Naive B cell (primary cell): ENCODE measurements at regions not wholly inside any gene's neighbourhood (a gene's known extent, or its start where the extent isn't known, plus 50 kb on each side); places are given as distances from the start of the nearest gene placed in this dataset.

Experiments
- ATAC-seq, 2 donors: fragments of 150-1000 bp; cut with Tn5 transposase; 2 replicates each; pipeline ENCODE4 v1.10.0; 2021; ENCODE audit warnings: low read depth in 2 of 2, mild to moderate bottlenecking in 2 of 2, moderate library complexity in 2 of 2
- DNase-seq: peaks from one replicate; pipeline ENCODE4 v3.0.0; 2022
- H3K27ac Mint-ChIP-seq, 6 donors: one replicate each; pipeline ENCODE4 v1.8.0; 2020 to 2022; ENCODE audit warnings: mild to moderate bottlenecking in 6 of 6, mixed read lengths in 6 of 6, moderate library complexity in 5 of 6, inconsistent platforms in 2 of 6
- H3K27me3 Mint-ChIP-seq, 3 donors: one replicate each; pipeline ENCODE4 v1.8.0; 2021 to 2022; ENCODE audit warnings: mixed read lengths in 3 of 3, mild to moderate bottlenecking in 1 of 3
- H3K36me3 Mint-ChIP-seq, 2 donors: one replicate each; pipeline ENCODE4 v1.8.0; 2020 to 2022; ENCODE audit warnings: mixed read lengths in 2 of 2, inconsistent platforms in 1 of 2, mild to moderate bottlenecking in 1 of 2
- H3K4me1 Mint-ChIP-seq, 3 donors: one replicate each; pipeline ENCODE4 v1.8.0; 2020 to 2022; ENCODE audit warnings: mixed read lengths in 3 of 3, inconsistent platforms in 1 of 3, mild to moderate bottlenecking in 1 of 3, moderate library complexity in 1 of 3
- H3K4me3 Mint-ChIP-seq, 8 donors: one replicate each; pipeline ENCODE4 v1.8.0; 2020 to 2022; ENCODE audit warnings: mild to moderate bottlenecking in 8 of 8, mixed read lengths in 8 of 8, moderate library complexity in 8 of 8, inconsistent platforms in 2 of 8
- H3K9me3 Mint-ChIP-seq, 7 donors: one replicate each; pipeline ENCODE4 v1.8.0; 2020 to 2022; ENCODE audit warnings: mixed read lengths in 7 of 7, mild to moderate bottlenecking in 5 of 7, inconsistent platforms in 2 of 7, moderate library complexity in 1 of 7

- ATAC-seq (no peak), DNase-seq (no peak)
- H3K27ac Mint-ChIP-seq = no peak overlapping the region
- no peaks in the 10 kb centered on the region for H3K27me3 Mint-ChIP-seq
- H3K4me1 Mint-ChIP-seq = no peaks in the 10 kb centered on the region
- H3K4me3 Mint-ChIP-seq = no peak overlapping the region
- no peaks in the 10 kb centered on the region for H3K36me3 Mint-ChIP-seq
- H3K9me3 Mint-ChIP-seq = peaks cover 0 to 6% (median 0%) of the 10 kb centered on the region in 7 donors
Measured at GRCh38 chr11:79897896-79898295, 457.1 kb upstream of the TENM4 start.

GRCh38 chr11:79896258-79896657 lies 455.4 kb upstream of the TENM4 start:
- ATAC-seq (no peak), DNase-seq (no peak)
- Mint-ChIP-seq H3K4me3 (no peak overlapping the region), H3K4me1 (no peaks in the 10 kb centered on the region), H3K27me3 (no peaks in the 10 kb centered on the region), H3K36me3 (no peaks in the 10 kb centered on the region), H3K27ac (no peak overlapping the region), H3K9me3 (peaks cover 0 to 6% (median 0%) of the 10 kb centered on the region in 7 donors)

DNA sequence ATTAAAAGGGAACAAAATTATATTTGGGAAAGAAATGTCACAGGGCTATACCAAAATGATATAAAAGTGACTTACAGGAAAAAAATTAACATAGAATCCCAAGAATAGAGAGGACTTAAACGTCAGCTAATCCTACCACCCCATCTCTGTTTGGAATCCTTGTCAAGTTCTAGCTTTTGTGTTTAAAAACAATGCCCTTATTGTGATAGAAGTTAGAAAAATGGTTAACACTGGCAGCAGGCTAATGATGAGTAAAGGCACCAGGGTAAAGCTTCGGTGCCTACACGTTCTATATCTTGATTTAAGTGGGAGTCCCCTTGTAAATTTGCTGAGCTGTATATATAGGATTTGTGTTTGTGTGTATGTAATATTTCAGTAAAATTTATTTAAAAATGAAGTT lies 453.3 kb upstream of the TENM4 start:
- Mint-ChIP-seq H3K4me1 (no peaks in the 10 kb centered on the region), H3K4me3 (no peak overlapping the region), H3K27me3 (no peaks in the 10 kb centered on the region), H3K36me3 (no peaks in the 10 kb centered on the region), H3K9me3 (peaks cover 0 to 5% (median 0%) of the 10 kb centered on the region in 7 donors), H3K27ac (no peak overlapping the region)
- no peak for DNase-seq
- ATAC-seq = no peak

DNA sequence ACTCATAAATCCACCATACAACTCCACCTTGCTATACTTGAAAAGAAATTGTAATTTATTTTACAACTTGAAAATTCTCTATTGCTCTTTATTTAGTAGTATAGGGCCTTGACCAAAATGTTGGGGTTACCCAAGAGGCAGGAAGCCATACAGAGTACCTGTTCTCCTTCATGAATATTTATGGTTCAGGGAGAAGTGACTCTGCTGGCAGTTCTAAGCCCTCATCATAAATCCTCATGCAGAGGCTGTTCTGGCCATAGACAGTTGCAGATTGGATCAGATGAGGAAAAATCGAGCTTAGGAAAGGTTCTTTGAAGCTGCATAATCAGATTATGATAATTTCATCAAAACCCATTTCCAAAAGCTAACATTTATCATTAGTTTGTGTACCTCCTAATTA lies 449.4 kb upstream of the TENM4 start:
- DNase-seq = no peak
- H3K4me3 Mint-ChIP-seq = no peak overlapping the region
- H3K27me3 Mint-ChIP-seq = no peaks in the 10 kb centered on the region
- no peaks in the 10 kb centered on the region for H3K36me3 Mint-ChIP-seq
- H3K4me1 Mint-ChIP-seq = no peaks in the 10 kb centered on the region
- H3K27ac Mint-ChIP-seq = no peak overlapping the region
- peaks cover 0 to 3% (median 0%) of the 10 kb centered on the region in 7 donors for H3K9me3 Mint-ChIP-seq
- no peak for ATAC-seq

DNA sequence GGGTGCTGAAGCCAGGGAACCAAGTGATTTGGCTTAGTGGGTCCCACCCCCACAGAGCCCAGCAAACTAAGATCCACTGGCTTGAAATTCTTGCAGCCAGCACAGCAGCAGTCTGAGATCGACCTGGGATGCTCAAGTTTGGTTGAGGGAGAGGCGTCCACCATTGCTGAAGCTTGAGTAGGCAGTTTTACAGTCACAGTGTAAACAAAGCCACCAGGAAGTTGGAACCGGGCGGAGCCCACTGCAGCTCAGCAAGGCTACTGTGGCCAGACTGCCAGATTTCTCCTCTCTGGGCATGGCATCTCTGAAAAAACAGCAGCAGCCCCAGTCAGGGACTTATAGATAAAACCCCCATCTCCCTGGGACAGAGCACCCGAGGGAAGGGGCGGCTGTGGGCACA lies 424.1 kb upstream of the TENM4 start:
- Mint-ChIP-seq H3K9me3 (peaks cover 6 to 26% (median 12%) of the 10 kb centered on the region in 7 donors), H3K36me3 (no peaks in the 10 kb centered on the region), H3K4me1 (no peaks in the 10 kb centered on the region), H3K27me3 (peaks cover 0 to 4% (median 0%) of the 10 kb centered on the region in 3 donors), H3K27ac (no peak overlapping the region), H3K4me3 (no peak overlapping the region)
- DNase-seq = no peak
- no peak for ATAC-seq

DNA sequence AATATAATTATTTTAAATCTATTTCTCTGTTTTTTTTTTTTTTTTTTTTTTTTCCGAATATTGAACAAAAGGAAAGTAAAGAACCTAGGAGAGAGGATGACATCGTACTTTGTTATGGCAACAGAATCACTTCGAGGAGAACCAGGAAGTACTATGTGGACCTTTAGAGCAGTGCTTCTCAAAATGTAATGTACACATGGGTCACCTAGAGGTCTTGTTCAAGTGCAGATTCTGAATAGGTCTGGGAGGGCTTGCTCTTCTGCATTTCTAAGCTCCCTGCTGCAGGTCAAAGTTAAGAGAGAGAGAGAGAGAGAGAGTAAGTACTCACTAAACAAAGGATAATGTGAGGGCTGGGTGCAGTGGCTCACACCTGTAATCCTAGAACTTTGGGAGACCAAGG lies 419.5 kb upstream of the TENM4 start:
- Mint-ChIP-seq H3K9me3 (peaks cover 0 to 14% (median 5%) of the 10 kb centered on the region in 7 donors), H3K4me3 (no peak overlapping the region), H3K27ac (peak overlapping the region in 1 of 6 donors; percentile 21), H3K27me3 (peaks cover 0 to 4% (median 0%) of the 10 kb centered on the region in 3 donors), H3K4me1 (no peaks in the 10 kb centered on the region), H3K36me3 (no peaks in the 10 kb centered on the region)
- ATAC-seq (no peak), DNase-seq (no peak)

GRCh38 chr11:79857377-79858214 lies 416.8 kb upstream of the TENM4 start:
- Mint-ChIP-seq H3K4me3 (peak overlapping the region in 1 of 8 donors; percentile 67), H3K9me3 (peaks cover 0 to 14% (median 4%) of the 10 kb centered on the region in 7 donors), H3K27ac (peak overlapping the region in 1 of 6 donors; percentile 56), H3K27me3 (peaks cover 0 to 4% (median 0%) of the 10 kb centered on the region in 3 donors), H3K4me1 (no peaks in the 10 kb centered on the region), H3K36me3 (no peaks in the 10 kb centered on the region)
- no peak for DNase-seq
- ATAC-seq = no peak

DNA sequence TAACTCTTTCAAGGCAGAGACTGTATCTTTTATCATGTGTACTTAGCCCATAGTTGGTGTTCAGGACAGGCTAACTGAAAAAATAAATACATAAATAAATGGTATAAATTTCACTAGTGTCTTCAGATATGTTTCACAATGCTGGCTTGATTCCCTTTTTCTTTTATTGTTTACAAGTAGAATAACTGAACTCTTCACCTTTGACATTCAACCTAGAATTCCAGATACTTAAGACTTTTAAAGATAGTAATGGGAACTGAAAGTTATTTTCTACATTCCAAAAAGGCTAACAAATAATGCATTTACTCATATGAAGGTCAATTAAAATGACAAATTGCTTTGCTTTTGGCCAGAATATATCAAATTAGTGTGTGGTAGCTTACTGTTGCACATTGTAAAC lies 411.3 kb upstream of the TENM4 start:
- Mint-ChIP-seq H3K4me3 (no peak overlapping the region), H3K36me3 (no peaks in the 10 kb centered on the region), H3K4me1 (no peaks in the 10 kb centered on the region), H3K9me3 (peaks cover 0 to 4% (median 2%) of the 10 kb centered on the region in 7 donors), H3K27me3 (no peaks in the 10 kb centered on the region), H3K27ac (no peak overlapping the region)
- DNase-seq (no peak), ATAC-seq (no peak)

DNA sequence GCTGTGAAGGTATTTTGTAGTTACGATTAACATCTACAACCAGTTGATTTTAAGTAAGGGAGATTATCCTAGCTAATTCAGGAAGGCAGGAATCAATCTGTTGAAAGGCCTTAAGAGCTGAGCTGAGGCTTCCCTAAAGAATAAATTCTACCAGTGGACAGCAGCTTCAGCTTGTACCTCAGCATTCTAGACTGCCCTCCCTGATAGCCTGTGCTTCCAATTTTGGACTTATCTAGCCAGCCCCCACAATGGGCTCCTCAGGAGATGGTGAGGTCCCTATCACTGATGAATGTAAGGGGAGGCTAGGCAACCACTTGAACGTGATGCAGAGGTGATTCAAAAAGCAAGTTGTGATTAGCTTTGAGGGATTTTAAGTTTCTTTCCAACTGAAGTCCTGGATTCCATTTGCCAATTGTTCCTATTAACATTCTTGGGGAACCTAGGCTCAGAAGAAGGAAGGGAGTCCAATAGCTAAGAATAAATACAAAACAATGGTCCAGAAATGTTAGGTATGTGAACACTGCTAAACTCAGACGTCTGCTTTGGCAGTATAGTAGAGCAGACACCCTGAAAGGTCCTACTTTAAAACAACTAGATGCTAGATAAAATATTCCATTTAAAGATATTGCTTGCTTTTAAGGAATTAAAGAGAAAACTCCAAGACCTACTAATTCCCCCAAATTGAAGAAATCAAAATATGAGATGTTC lies 404.3 kb upstream of the TENM4 start:
- no peak overlapping the region for H3K4me3 Mint-ChIP-seq
- H3K36me3 Mint-ChIP-seq = no peaks in the 10 kb centered on the region
- DNase-seq (no peak), ATAC-seq (no peak)
- H3K27me3 Mint-ChIP-seq = no peaks in the 10 kb centered on the region
- H3K9me3 Mint-ChIP-seq = peaks cover 0 to 4% (median 0%) of the 10 kb centered on the region in 7 donors
- H3K27ac Mint-ChIP-seq = no peak overlapping the region
- H3K4me1 Mint-ChIP-seq = no peaks in the 10 kb centered on the region

DNA sequence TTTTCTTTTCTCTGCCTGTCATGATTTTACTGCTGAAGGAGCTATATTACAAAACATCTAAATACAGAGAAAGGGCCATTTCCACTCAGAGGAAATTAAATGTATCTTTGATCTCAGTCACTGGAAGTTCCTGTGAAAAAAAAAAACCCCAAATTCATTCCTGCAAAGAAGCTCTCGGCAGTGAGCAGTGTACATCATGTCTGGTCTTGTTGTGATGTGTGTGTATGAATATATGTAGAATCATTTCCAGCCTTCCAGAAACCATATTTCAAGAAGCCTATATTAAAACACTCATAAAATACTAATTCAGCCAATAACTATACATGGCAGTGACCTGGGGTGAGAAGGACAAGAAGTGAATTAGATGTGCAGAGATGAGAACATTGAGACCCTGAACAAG lies 393.2 kb upstream of the TENM4 start:
- Mint-ChIP-seq H3K9me3 (peaks cover 0 to 2% (median 0%) of the 10 kb centered on the region in 7 donors), H3K4me3 (no peak overlapping the region), H3K27me3 (no peaks in the 10 kb centered on the region), H3K36me3 (no peaks in the 10 kb centered on the region), H3K27ac (no peak overlapping the region), H3K4me1 (no peaks in the 10 kb centered on the region)
- no peak for DNase-seq
- no peak for ATAC-seq

DNA sequence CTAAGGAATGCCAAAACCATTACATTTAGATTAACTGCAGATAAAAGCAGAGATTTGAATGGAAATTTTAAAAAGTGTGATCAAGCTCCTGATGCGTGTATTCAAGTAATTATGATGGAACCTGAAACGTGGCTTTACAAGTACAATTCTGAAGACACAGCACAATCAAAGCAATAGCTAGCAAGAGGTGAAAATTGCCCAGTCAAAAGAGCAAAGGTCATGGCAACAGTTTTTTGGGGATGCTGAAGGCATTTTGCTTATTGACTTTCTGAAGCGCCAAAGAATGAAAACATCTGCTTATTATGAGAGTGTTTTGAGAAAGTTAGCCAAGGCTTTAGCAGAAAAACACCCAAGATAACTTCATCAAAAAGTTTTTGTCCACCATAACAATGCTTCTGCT lies 389.6 kb upstream of the TENM4 start:
- H3K9me3 Mint-ChIP-seq = peaks cover 0 to 8% (median 0%) of the 10 kb centered on the region in 7 donors

GRCh38 chr11:79829891-79830290 lies 389.1 kb upstream of the TENM4 start:
- no peaks in the 10 kb centered on the region for H3K27me3 Mint-ChIP-seq
- ATAC-seq = no peak
- H3K27ac Mint-ChIP-seq = no peak overlapping the region
- H3K9me3 Mint-ChIP-seq = peaks cover 0 to 8% (median 0%) of the 10 kb centered on the region in 7 donors
- H3K4me1 Mint-ChIP-seq = no peaks in the 10 kb centered on the region
- no peak overlapping the region for H3K4me3 Mint-ChIP-seq
- DNase-seq = no peak
- H3K36me3 Mint-ChIP-seq = no peaks in the 10 kb centered on the region

More for the DNA sequence above, 389.6 kb upstream of the TENM4 start:
- H3K4me3 Mint-ChIP-seq = no peak overlapping the region
- H3K27ac Mint-ChIP-seq = no peak overlapping the region
- no peak for DNase-seq
- H3K36me3 Mint-ChIP-seq = no peaks in the 10 kb centered on the region
- no peaks in the 10 kb centered on the region for H3K27me3 Mint-ChIP-seq
- H3K4me1 Mint-ChIP-seq = no peaks in the 10 kb centered on the region
- no peak for ATAC-seq

DNA sequence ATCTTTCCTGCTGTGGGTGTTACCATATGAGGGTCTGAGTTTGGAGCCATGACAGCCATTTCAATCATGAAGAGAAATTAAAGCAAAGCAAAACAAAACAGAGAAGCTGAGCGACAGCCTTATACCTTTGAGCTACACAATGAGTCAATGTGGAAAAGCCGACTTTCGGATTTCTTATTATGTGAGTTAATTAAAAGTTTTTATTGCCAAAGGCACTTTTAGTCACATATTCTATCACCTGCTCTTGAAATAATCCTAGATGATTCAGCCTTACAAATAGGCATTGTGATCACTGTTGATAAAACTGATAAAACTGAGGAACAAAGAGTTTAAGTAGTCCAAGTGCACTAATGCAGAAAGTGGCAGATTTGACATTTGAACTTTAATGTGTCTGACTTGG lies 381.9 kb upstream of the TENM4 start:
- Mint-ChIP-seq H3K27me3 (no peaks in the 10 kb centered on the region), H3K4me1 (no peaks in the 10 kb centered on the region), H3K27ac (no peak overlapping the region), H3K9me3 (peaks cover 0 to 12% (median 0%) of the 10 kb centered on the region in 7 donors), H3K4me3 (no peak overlapping the region), H3K36me3 (no peaks in the 10 kb centered on the region)
- ATAC-seq = no peak
- DNase-seq = no peak

DNA sequence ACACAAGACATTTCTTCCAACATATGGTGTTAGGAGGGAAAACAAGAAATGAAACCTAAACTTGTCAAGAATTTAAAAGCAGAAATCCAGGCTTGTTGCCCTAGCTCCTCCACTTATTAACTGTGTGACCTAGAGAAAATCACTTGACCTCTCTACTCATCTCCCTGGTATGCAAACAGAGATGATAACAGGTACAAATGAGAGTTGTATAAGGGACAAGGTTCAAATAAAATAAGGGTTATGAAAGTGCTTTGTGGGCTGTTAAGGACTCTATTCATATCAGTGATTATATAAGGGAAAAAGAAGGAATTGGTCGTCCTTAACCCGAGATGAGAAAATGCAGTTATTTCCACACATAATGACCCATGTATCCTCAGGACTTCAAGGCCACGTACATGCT lies 372.7 kb upstream of the TENM4 start:
- Mint-ChIP-seq H3K4me1 (no peaks in the 10 kb centered on the region), H3K9me3 (peaks cover 0 to 24% (median 6%) of the 10 kb centered on the region in 7 donors), H3K27me3 (no peaks in the 10 kb centered on the region), H3K36me3 (no peaks in the 10 kb centered on the region), H3K4me3 (no peak overlapping the region), H3K27ac (no peak overlapping the region)
- ATAC-seq (no peak), DNase-seq (no peak)
